GM21390 (cell line): ENCODE measurements at regions not wholly inside any gene's neighbourhood (a gene's known extent, or its start where the extent isn't known, plus 50 kb on each side); places are given as distances from the start of the nearest gene placed in this dataset.
"Not testable (repeated sequence)": the region's sequence is repeated elsewhere in the genome, so short reads cannot be mapped to it uniquely, and the experiment has no call there.

Source experiments
- ATAC-seq: cut with Tn5 transposase; IDR thresholded peaks from one replicate; pipeline ENCODE4 v1.9.1; 2021; ENCODE audit not compliant: unreplicated experiment

DNA sequence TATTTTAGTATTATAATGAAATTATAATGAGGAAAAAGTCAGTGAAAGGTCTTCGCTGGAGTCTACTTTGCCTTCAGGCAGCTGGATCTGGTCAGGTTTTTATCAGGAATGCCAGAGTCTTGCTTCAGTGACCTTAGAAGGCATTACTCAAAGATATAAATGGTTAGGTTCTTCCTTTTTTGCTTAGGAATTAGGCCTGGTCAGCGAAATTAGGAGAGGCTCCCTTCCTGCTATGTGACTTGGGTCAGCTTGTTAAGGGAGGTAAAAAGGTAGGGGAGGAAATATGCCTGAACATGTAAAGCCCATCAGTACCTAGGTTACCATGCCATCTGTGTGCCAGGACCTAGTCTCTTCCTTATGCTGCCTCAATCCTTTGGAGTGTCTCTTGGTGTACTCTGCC lies 115.1 kb downstream of the OTOR start:
- ATAC-seq: no peak

GRCh38 chr20:16864069-16864468 lies 115.9 kb downstream of the OTOR start:
- no peak for ATAC-seq

DNA sequence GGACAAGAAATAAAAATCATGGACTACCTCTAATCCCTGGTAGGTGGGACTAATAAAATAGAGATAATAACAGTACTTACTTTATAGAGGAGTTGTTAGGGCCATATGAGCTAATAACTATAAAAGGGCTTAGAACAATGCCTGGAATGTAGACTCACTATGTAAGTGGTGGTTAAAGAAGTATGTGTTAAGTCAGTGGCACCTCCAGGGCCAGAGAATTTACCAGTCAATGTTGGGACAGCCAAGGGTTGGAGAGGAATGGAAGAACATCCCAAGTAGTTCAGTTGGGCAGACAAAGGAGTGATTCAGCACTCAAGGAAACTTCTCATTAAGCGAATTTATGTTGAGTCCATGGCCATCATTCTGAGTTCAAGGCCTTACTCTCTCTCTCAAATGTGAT lies 116.8 kb downstream of the OTOR start:
- no peak for ATAC-seq

GRCh38 chr20:16865406-16865805 lies 117.2 kb downstream of the OTOR start:
- no peak for ATAC-seq

GRCh38 chr20:16873124-16873523 lies 125.0 kb downstream of the OTOR start:
- ATAC-seq: not testable (repeated sequence)

DNA sequence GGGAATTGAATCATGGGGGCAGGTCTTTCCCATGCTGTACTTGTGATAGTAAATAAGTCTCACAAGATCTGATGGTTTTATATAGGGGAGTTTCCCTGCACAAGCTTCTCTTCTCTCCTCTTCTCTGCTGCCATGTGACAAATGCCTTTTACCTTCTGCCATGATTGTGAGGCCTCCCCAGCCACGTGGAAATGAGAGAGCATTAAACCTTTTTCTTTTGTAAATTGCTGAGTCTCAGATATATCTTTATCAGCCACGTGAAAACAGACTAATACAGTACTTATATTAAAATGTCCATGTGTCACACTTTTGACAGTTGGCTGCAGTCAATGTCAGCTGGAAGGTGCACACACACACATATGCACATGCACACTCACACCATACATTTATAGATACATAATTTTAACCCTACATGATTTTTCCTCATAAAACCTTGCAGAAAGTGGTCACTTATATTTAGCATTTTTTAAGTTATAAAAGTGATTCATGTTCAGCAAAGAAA lies 128.9 kb downstream of the OTOR start:
- ATAC-seq: no peak

DNA sequence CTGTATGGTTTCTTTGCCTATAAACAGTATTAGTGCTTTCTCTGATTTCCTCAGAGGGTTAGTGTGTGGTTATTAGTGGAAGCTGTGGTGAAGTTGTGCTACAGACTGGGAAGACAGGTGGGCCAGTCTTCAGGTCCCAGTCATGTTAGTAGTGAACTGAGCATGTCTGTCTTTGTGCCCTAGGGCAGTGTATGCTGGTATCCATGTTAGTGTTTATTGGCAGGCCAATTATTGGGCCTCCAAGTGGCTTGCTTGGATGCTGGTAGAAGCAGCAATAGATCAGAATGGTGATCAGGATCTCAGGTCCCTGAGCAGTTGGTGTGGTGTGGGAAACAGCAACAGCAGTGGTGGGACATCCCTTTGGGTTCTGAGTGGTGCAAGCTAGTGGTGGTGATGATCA lies 137.6 kb downstream of the OTOR start:
- ATAC-seq: no peak

- ATAC-seq: no peak
Observed at GRCh38 chr20:16898433-16898832, 150.3 kb downstream of the OTOR start.

DNA sequence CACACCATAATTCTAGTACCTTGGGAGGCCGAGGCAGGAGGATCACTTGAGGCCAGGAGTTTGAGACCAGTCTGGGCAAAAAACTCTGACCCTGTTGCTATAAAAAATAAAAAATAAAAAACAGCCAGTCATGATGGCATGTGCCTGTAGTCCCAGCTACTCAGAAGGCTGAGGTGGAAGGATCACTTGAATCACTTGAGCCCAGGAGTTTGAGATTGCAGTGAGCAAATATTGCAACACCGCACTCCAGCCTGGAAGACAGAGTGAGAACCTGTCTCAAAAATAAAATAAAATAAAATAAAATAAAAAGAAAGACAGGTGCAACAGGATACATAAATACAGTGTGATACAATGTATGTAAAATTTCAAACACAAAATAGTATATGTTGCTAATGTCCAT lies 154.5 kb downstream of the OTOR start:
- ATAC-seq: no peak

DNA sequence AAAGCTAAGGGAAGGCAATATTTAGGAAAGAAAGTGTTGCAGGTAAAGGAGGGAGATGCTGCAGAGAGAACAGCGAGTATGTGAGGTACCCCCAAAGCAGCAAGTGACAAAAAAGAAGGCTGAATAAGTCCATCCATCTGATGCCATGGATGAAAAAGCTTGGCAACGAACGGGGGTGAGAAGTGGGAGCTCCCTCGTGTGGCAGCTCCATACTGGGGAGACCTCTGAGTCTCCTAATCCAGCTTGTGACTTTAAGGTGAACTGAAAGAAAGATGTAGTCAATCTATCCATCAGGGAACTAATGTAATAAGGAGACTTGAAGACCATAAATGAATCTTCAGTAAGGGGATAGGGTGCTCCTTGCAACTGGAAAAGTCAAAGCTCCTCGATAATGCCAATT lies 156.6 kb downstream of the OTOR start:
- ATAC-seq: no peak

DNA sequence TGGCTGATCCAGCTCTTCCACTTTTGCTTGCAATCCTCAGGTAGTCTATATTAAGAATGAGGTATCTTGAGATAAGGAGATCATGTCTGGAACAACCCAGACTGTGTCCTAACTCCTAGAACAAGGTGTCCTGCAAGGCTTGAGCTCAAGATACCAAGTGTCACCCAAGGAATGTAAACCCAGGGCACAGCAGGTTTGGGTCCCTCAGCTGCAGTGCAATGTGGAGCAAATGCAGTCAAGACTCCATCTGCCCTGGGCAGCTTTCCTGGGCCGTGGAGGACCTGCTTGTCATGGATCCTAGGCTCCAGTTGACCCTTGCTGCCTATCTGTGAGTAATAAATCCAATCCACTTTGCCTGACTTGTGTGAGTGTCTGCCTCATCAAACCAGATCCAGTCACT lies 166.1 kb downstream of the OTOR start:
- no peak for ATAC-seq

- no peak for ATAC-seq
Observed at GRCh38 chr20:16916165-16916564, 168.0 kb downstream of the OTOR start.

DNA sequence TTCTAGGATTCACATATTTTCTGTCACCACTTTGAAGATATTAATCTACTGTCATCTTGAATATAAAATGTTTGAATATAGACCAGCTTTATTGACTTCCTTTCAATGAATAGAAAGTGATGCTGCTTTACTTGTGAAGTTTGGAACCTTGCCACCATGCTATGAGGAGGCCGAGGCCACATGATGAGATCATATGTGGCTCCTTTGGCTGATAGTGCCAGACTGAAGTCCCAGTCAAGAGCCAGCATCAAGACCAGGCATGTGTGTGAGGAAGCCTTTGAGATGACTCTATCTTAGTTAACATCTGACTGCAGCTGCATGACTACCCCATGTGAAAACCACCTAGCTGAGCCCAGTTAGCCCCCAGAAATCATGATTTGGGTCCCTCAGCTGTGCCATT lies 169.5 kb downstream of the OTOR start:
- no peak for ATAC-seq

DNA sequence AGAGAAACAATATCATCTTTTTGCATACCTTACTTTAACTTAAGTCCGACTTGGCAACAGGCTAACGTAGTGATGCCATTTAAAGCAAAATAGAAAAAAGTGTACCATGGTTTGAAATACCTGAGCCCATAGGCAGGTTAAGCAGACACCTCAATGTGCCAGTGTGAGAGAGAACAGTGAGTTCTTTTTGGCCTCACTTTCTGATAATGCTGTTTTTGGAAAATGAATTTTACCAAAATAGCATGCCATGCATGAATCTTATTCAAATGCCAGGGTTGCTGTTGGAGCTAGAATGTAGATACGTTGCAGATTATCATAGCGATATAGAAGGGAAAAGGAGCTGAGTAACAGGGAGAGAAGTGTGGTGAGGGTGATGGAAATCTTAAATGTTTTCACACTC lies 170.2 kb downstream of the OTOR start:
- ATAC-seq: no peak

DNA sequence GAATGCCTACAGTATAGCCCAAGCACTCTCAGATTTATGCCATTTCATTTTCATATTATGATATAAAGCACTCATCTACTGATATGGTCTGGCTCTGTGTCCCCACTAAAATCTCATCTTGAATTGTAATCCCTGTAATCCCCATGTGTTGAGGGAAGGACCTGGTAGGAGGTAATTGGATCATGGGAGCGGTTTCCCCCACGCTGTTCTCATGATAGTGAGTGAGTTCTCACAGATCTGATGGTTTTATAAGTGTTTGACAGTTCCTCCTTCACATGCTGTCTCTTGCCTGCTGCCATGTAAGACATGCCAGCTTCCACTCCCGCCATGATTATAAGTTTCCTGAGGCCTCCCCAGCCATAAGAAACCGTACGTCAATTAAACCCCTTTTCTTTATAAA lies 171.7 kb downstream of the OTOR start:
- ATAC-seq: no peak

DNA sequence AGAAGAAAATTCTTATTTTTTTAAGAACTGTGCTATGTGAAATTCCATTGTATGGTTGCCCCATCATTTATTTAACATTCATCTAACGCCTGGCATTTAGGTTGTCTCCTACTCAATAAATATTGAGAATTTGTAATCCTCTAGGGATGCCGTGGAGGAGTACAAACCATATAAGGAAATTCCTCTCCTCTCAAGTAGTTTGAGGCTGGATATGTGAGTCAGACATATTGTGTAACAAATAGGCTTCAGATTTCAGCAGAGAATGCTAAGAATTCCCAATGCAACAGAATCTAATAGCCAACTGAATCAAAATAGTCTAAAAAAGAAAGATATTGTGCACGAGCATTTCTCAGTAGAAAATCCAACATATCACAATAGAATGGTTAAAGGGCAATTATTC lies 174.7 kb downstream of the OTOR start:
- ATAC-seq: no peak

DNA sequence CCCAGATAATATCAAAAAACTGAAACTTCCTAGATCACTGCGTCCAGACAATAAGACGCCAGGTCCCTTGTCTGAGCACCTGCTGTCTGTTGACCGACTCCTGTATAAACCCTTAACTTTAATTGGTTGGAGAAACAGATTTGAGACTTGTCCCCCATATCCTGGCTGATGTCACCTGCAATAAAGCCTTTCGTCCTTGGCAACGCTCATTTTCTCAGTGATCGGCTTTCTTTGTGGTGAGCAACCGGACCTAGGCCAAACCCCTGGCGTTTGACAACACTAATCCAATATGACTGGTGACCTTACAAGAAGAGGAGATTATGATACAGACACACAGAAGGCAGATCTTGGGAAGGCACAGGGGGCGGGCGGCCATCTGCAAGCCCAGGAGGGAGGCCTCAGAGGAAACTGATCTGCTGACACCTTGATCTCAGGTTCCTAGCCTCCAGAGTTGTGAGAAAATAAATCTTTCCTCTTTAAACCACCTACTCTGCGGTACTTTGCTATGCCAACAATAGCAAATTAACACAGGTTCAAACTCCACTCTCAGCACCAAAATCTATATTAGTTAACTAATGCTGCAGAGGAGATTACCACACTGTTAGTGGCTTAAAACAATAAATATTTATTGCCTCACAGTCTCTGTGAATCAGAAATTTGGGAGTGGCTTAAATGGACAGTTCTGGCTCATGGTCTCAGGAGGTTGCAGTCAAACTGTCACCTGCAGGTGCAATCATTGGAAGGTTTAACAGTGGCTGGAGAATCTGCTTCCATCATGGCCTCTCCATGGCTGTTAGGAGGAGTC lies 178.7 kb downstream of the OTOR start:
- ATAC-seq: no peak

DNA sequence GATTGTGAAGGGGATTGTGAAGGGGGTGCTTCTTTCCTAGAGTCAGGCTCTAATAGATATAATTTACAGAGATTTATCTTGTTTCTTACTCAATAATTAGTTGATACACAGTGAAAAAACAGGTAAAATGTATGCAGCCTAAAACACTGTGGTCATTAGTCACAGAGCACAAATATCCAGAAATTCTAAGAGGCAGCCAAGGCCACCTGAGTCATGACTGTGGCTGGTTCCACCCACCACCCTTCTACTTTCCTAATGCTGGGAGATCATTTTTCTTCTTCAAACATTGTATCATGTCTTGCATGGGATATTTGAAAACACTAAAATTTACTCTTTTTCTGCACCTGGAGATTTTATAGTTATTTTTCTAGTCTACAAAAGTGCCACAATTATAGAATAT lies 181.6 kb downstream of the OTOR start:
- no peak for ATAC-seq

DNA sequence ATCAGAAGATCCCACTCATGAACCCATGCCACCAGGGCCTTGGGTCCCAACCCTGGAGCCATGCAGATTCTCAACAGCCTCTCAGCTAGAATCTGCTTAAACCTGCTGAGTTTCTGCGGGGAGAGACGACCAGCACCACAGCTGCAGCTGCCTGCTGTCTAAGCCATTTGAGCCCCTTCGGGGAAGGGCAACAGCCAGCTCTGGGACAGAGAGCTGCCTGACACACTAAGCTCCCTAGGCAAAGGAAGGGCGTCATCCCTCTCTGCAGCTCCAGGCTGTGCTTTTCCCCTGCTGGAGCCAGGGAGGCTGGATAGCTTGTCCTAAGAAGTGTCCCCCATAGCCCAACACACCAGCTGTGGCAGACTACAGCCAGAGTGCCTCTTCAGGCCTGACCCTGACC lies 182.5 kb downstream of the OTOR start:
- no peak for ATAC-seq

- ATAC-seq: no peak
Observed at GRCh38 chr20:16939051-16939450, 190.9 kb downstream of the OTOR start.

GRCh38 chr20:16940701-16941100 lies 192.5 kb downstream of the OTOR start:
- no peak for ATAC-seq

- no peak for ATAC-seq
Observed at GRCh38 chr20:16942051-16942450, 193.9 kb downstream of the OTOR start.

- no peak for ATAC-seq
Observed at GRCh38 chr20:16942756-16943155, 194.6 kb downstream of the OTOR start.
